GM19467 (cell line): ENCODE measurements at regions not wholly inside any gene's neighbourhood (a gene's known extent, or its start where the extent isn't known, plus 50 kb on each side); places are given as distances from the start of the nearest gene placed in this dataset.
"Not testable (repeated sequence)": the region's sequence is repeated elsewhere in the genome, so short reads cannot be mapped to it uniquely, and the experiment has no call there.

Experiments used
- ATAC-seq: cut with Tn5 transposase; IDR thresholded peaks from one replicate; pipeline ENCODE4 v1.9.1; 2021; ENCODE audit warnings: mild to moderate bottlenecking, moderate library complexity; ENCODE audit not compliant: unreplicated experiment

- no peak for ATAC-seq
Measured at GRCh38 chr5:127213231-127213630, 77.4 kb upstream of the MEGF10 start.

DNA sequence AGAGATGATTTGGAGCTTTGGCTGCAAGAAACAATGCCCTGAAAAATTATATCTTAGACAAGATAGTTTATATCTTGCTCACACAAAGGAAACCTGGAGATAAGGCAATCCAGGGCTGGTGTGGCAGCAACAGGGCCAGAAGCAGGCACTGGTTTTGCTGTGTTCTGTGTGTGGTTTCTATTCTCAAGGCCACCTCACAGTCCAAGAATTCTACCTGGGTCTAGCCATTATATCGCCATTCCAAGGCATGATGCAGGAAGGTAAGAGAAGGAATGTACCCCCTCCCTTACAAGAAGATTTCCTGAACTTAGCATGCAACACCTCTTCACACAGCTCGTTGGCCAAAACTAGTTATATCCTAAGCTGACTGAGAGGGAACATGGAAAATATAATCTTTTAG, 74.5 kb upstream of the MEGF10 start:
- no peak for ATAC-seq

DNA sequence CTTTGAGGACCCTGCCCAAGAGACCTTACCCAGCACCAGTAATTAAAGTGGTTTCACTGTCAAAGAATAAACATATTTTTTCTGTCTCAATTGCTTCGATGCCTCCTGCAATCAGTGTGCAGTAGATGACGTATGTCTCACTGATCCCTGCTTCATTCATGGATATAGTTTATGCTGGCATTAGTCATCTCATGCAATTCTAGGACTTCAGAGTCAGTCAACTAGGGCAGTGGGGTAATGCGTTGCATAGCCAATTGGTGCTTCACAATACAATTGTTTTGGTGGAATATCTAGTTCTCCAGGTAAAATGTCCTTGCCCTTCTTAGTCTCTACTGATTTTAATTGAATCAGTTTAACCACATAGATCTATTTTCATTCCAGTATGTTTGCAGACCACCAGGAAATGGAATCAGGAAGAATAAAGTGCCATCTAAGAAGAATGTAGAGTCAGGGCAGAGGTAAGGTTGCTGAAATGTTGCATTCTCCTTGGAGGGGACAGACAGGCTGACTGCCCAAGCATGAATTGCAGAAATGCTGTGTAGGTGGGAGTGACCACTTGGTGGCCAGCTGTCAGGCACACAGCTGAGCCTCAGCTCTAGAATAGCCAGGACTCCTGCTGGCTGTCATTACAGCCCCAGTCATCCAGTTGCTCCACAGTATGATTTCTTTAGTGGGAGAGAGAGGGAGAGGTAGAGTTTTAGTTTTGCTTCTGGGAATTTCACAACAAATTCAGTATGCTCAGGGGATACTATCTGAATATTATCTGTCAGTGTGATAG, 73.5 kb upstream of the MEGF10 start:
- no peak for ATAC-seq

DNA sequence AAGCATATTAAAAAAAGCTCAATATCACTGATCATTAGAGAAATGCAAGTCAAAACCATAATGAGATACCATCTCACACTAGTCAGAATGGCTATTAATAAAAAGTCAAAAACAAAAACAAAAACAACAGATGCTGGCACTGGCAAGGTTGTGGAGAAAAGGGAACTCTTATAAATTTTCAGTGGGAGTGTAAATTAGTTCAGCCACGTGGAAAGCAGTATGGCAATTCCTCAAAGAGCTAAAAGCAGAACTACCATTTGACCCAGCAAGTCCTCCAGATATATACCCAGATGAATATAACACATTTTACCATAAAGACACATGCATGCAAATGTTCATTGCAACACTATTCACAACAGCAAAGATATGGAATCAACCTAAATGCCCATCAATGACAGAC, 68.7 kb upstream of the MEGF10 start:
- ATAC-seq = not testable (repeated sequence)

DNA sequence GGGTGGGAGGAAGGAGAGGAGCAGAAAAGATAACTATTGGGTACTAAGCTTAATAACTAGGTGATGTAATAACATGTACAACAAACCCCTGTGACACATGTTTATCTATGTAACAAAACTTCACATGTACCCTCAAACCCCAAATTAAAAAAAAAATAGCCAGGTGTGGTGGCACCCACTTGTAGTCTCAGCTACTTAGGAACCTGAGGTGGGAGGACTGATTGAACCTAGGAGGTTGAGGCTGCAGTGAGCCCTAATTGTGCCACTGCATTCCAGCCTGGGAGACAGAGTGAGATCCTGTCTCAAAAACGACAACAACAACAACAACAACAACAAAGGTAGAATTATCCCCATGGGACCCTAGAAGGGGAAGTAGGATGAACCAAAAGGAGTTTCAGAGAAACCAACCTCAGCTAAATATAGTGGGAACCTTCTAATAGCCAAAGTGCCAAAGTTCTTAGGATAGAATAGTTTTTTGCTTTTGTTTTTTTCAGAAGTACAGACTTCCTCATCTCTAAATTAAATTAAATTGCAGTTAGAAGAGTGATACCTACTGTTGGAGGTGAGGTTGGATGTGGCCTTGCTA, 67.9 kb upstream of the MEGF10 start:
- ATAC-seq = not testable (repeated sequence)

DNA sequence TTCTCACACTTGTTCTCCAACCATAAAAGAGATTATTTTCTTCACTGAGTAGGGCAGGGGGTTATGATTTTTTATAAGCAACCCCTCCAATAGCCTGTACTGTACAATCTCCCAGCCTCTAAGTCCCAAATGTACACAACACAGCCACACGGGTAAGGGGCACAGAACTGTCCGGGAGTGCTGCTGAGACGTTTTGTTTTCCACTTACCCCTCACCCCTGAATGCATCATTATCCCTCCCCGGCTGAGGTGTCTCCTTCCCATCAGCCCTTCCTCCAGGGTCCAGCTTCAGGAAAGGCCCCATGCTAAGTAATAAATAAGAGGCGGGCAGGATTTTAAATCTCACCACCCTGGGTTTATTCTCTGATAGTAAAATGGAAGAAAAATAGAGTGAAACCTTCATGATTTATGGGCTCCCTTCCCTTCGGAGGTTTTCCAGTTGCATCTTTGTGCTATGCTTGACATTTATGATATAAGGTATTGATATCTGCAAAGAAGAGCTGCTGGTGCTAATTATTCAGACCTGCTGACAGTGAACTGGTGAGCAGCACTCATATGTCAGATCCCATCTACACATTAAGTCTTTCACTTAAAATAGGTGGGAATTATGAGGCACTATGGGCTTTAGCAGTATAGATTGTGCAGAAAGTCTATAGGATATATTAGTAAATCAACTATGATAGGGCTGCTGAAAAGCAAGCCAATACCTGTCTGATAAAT, 67.2 kb upstream of the MEGF10 start:
- no peak for ATAC-seq

- no peak for ATAC-seq
Measured at GRCh38 chr5:127227881-127228280, 62.7 kb upstream of the MEGF10 start.

- no peak for ATAC-seq
Measured at GRCh38 chr5:127228540-127229184, 61.9 kb upstream of the MEGF10 start.

DNA sequence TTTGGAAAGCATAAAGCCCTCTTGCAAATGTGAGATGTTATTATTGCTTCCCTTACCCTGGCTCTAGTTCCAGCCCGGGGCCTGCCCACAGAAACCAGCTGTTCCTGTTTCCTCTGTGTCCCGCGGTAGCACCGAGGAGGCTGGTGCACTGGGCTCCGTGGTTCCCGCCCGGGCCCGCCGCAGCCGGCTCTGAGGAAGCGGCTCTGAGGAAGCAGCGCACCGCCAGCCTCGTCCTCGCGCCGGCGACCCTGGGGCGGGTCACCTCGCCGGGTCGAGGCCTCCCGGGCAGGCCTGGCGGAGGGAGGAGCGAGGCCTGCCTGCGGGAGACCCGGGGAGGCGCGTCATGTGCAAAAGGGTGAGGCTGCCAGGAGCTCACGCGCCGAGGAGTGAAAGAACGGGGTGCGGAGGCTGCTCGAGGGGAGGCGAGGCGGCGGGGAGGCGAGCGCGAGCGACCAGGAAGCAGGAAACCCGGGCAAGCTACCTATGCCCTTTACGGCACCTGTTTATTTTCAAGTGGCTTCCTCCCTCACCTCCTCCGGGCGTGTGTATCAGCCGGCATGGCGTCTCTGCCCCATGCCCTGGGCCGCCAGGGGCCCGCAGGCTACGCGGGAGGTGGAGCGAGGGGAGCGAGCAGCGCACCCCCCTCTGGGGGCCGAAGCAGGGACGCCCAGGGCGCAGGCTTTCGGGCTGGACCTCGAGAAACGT, 61.3 kb upstream of the MEGF10 start:
- ATAC-seq = peak; percentile 85

GRCh38 chr5:127231118-127231517, 59.5 kb upstream of the MEGF10 start:
- no peak for ATAC-seq

GRCh38 chr5:127233590-127233989, 57.0 kb upstream of the MEGF10 start:
- ATAC-seq = no peak

DNA sequence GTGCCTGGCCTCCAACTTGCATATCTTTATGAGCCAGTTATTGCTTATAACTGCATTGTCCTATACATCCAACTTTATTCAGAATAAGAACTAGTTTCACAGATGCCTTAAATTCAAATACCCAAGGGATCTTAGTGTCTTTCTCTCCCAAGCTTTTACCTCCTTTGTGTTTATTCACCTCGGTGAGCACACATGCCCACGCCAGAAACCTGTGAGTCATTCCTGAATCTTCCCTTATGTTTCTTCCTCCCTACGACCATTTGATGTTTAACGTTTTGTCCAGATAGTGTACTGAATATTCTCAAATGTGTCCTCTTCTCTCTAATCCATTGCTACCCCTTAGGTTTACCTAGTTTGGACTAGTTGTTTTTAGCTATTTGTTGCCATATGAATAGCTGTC, 55.5 kb upstream of the MEGF10 start:
- no peak for ATAC-seq

- no peak for ATAC-seq
Measured at GRCh38 chr5:127236254-127236653, 54.3 kb upstream of the MEGF10 start.
